ENCODE measurements at regions not wholly inside any gene's neighbourhood (a gene's known extent, or its start where the extent isn't known, plus 50 kb on each side); places are given as distances from the start of the nearest gene placed in this dataset.

DNA sequence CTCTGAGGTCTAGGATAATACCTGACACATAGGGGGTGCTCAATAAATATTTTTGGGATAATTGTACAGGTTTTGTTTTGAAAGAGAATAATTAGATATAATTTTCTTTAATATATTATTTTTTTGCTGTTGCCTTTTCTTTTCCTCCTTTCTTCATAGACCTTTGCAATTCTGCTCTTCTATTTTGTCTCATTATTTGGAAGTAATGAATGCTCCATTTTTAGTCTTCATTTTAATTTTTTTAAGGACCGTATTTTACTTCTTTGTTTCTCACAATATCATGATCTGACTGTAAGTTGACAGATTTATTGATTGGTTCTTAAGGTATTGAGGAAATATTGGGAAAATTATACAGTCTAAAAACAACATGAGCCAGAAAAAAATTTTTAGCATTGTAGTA is 150.5 kb upstream of the TMC3 start:
- DNase-seq (ENCODE audit: low read depth): no peak

DNA sequence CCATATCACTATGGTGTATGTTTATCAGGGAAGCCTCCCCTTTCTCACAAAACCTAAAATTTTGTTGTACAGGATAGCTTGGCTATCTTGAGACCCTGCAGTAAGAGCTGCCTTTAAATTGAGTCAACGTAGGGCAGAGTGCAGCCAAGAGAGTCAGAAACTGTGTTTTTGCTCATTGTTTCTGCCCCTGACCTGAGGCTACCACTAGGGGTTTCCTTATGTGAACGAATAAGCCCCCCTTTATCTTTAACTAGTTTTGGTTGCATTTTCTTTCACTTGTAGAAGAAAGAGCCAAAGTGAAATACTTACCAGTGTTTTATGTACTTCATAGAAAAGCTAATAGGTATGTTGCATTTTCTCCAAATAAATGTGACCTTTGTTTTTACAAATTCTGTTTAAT is 149.9 kb upstream of the TMC3 start:
- DNase-seq (ENCODE audit: low read depth): no peak

- no peak for DNase-seq (ENCODE audit: low read depth)
These were observed 146.5 kb upstream of the TMC3 start for GRCh38 chr15:81520480-81520879.

DNA sequence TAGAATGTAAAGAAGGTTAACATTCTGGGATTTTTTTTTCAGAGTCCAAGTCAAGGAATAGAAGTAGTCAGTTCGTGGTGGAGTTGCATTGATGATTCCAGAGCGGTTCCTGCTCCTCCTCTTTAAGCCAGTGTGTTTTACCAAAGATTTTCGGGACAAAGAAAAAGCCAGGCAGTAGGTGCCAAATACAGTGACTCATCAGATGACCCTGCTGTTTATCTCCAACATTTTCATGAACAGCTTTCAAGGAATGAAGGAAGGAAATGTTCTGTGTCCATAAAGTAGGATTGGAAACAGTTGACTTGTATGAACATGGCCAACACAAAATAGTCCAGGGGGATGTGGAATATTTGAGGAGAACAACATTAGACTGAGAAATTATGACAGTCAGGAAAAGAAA is 142.4 kb upstream of the TMC3 start:
- DNase-seq (ENCODE audit: low read depth): no peak

DNA sequence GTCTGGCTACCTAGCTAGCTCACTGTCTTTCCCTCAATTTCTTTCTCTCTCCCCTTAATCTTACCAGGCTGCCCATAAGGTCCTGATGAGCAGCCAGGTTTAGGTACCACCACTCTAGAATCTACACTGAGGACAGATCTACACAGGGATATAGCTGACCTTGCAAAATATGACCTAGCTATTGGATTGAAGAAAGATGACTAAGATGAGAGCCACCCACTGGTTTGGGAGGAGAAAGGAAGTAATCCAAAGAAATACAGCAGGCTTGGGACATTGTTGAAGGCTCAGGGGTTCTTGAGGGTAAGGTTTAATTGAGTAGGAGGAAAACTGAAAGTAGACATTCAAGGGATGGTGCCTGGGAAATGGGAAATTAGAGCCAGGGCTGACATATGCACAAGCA is 142.0 kb upstream of the TMC3 start:
- no peak for DNase-seq (ENCODE audit: low read depth)

DNA sequence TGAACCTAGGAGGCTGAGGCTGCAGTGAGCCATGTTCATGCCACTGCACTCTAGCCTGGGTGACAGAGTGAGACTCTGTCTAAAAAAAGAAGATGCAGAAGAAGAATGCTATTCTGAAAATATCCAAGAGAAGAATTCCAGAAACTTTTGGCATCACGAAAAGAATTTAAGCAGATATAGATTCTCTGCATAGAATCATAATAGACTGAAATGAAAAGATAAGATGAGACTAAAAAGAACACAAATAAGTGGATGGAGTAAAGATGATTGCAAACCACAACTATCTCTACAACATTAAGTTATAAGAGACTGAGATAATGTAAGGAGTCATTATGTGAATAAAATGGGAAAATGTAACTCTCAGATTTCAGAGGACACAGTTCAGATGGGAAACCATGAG is 140.7 kb upstream of the TMC3 start:
- no peak for DNase-seq (ENCODE audit: low read depth)

- no peak for DNase-seq (ENCODE audit: low read depth)
These were observed 137.1 kb upstream of the TMC3 start for GRCh38 chr15:81511138-81511537.

- no peak for DNase-seq (ENCODE audit: low read depth)
These were observed 133.8 kb upstream of the TMC3 start for GRCh38 chr15:81507831-81508230.

GRCh38 chr15:81506936-81507335 is 132.9 kb upstream of the TMC3 start:
- DNase-seq (ENCODE audit: low read depth): no peak

DNA sequence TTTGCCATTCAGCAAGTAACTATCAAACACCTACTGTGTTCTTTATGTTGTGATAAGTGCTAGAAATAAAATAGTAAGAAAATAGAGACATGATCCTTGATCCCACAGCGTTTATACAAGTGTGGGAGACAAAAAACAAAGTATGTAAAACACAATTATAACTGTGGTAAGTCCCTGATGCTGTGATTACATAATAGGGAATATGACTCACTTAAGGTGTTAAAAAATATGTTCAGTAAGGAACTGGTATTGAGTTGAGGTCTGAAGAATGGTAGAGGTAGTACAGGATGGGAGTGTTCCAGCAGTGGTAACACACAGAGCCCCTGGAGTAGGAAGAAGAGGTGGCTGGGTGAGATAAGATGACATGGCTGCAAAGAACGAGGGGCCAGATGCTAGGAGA is 132.1 kb upstream of the TMC3 start:
- no peak for DNase-seq (ENCODE audit: low read depth)

GRCh38 chr15:81504170-81504905 is 130.3 kb upstream of the TMC3 start:
- DNase-seq (ENCODE audit: low read depth): no peak

- DNase-seq (ENCODE audit: low read depth): no peak
These were observed 128.4 kb upstream of the TMC3 start for GRCh38 chr15:81502439-81502838.

GRCh38 chr15:81500081-81500480 is 126.1 kb upstream of the TMC3 start:
- DNase-seq (ENCODE audit: low read depth): no peak

DNA sequence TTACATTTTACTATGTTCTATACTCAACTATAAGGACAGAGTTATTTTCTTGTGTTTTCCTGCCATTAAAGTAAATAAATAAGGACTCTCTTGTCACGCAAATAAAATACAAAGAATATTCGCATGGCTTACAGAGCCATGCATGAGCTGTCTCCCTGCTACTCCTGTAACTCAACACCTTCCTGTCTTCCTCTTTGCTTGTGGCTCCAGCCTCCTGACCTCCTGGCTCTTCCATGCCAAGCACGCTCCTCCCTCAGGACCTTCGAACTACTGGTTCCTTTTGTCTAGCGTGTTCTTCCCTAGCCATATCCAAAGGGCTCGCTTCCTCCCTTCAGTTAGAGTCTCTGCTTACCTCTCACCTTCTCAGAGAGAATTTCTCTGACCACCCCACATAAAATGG is 124.3 kb upstream of the TMC3 start:
- no peak for DNase-seq (ENCODE audit: low read depth)

DNA sequence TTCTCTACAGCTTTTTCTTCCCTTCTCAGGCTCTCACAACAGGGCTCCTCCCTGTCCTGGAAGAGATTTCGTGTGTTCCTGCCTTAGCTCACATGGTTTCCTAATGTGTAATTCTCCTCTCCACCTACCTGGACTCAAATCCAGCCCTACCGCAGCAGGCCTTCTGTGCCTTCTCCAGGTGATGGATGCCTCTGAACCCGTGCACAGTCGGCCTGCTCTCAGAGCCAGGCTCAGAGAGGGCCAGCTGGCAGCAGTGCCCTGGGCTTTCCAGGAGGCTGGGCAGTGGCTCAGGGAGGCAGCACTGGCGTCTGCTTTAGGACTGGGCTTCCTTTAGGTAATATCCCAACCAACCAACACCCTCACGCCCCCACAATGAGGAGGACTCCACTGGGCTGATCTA is 123.2 kb upstream of the TMC3 start:
- DNase-seq (ENCODE audit: low read depth): no peak

- DNase-seq (ENCODE audit: low read depth): no peak
These were observed 121.9 kb upstream of the TMC3 start for GRCh38 chr15:81495780-81496467.

- no peak for DNase-seq (ENCODE audit: low read depth)
These were observed 119.1 kb upstream of the TMC3 start for GRCh38 chr15:81492969-81493645.

DNA sequence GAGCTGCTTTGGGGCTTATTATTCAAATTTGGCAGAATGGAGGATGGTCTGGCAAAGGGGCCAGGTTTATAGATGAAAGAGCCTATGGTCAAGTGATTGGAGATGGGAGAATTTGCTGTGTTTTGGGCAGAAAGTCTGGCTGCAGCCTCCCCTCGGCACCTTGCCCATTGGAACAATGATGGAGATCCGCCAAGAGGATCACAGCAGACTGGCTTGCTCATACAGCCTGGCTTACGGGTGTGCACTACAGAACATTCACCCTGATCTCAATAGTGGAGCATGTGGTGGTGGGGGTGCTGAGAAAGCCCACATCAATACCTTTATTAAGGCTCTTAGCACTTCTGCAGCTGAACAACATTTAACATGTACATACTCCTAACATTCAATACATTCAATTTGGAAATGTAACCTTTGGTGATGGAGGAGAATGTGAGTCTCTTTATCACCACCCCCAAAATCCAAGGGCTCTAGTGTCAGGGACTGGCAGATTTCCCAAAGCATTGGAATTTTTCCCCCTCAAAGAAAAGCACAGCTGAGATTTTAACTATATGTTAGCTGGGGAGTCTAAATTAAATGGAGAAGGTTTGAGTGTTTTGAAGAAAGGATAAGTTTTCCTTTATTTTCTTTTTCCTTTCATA is 118.4 kb upstream of the TMC3 start:
- DNase-seq (ENCODE audit: low read depth): peak; percentile 57

DNA sequence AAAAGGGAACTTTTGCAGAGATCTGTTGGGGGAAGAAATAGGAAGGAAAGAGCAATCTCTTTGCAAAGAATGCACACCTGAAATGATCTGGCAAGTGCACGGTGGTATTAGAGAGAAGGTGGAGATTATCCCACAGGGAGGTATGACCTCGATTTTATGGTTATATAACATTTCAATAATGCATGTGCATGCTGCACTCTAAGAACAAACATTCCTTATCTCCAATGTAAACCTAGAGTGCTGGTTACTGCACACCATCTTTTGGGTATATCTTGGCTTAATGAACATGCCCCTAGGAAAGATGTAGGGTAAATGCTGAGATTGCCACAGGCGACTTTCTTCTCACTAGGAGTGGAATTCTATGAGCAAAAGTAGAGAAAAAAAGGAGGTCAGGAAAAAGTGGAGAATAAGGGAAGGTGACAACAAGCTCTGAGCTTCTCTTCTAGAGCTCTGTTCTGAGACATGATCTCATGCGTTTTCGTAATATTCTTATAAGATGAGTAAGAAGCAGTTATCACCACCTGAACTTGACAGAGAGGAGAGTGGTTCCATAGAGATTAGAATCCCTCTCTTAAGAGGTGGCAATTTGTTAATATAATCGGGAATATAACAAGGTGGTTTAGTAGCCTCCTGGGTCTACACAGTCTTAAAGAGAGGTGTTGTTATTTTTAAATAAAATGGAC is 117.5 kb upstream of the TMC3 start:
- no peak for DNase-seq (ENCODE audit: low read depth)

DNA sequence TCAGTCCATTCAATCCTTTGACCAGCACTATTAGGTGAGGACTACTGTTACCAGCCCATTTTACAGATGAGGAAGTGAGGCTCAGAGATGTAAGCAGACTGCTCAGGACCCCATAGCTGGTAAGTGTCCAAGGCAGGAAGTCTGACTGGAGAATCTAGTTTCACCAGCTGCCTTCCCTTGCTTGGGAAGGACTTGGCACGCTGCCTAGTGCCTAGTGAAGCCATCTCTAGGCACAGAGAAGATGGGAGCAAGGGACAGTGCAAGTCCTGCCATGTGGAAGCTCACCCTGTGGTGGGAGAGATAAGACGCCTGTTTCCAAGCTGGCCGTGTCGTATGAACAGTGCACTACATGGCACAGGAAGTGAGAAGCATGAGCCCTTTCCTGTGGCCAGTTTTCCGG is 111.8 kb upstream of the TMC3 start:
- no peak for DNase-seq (ENCODE audit: low read depth)

DNA sequence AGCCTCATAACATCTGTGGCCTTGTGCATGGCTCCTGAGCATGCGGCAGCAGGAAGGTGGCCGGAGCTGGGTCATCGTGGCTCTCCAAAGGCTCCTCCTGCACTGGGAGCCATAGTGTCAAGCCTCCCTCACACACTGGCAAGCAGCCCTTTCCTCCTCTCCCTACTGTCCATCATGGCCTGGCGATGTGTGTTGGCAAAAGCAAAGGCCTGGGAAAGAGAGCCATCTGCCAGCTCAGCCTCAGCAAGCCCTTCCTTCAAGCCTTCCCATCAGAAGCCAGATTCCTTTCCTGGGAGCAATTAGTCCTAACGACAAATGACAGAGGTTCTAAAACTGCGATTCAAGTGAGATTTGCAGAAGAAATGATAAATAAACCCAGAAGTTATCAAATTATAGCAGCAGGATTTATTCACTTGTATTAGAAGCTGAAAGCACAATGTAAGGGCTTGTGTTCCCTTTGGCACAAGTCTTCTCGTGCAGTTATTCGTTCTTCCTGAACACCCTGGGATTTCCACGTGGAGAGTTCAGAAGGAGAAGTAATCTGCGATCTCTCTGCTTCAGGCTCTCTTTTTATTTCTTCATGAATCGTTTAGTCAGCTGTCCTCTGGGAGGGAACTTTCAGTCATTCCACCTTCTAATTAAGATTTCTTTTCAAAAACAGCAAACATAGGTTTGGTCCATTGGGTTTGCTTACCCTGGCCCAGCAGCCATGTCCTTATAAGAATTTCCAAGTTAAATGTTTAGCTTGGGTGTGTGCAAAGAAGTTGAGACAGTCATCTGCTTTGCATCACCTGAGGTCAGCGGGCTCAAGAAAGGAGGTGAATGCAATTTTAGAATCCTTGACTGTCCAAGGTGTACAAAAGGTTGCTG is 110.3 kb upstream of the TMC3 start:
- no peak for DNase-seq (ENCODE audit: low read depth)

Data from fibroblast of the conjunctiva (primary cell).